GM18858 (cell line): ENCODE measurements at regions not wholly inside any gene's neighbourhood (a gene's known extent, or its start where the extent isn't known, plus 50 kb on each side); places are given as distances from the start of the nearest gene placed in this dataset.

ENCODE experiments used
- ATAC-seq: cut with Tn5 transposase; IDR thresholded peaks from one replicate; pipeline ENCODE4 v1.9.1; 2021; ENCODE audit not compliant: unreplicated experiment

- no peak for ATAC-seq
These were observed 75.4 kb upstream of the ARHGEF7 start for GRCh38 chr13:111039735-111040134.

DNA sequence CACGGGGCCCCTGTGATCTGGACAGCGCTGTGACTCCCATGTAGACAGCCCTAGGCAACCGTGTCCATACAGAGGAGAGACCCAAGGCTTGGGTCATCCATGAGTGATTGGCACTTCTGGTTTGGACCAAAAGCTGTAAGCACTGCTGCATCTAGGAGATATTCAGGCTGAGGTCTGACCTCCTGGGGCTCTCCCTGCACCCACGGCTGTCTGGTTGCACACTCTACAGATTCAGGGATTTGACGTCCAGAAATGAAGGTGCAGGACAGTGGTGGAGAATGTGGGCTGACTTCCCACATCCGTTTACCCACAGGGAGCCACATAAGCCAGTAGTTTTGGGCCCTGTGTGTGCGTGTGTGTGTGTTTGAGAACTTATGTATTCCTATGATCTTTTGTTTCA is 76.2 kb upstream of the ARHGEF7 start:
- ATAC-seq: no peak

- ATAC-seq: no peak
These were observed 77.2 kb upstream of the ARHGEF7 start for GRCh38 chr13:111037927-111038326.

- no peak for ATAC-seq
These were observed 78.4 kb upstream of the ARHGEF7 start for GRCh38 chr13:111036665-111037064.

GRCh38 chr13:111035861-111036260 is 79.2 kb upstream of the ARHGEF7 start:
- no peak for ATAC-seq

- no peak for ATAC-seq
These were observed 80.3 kb upstream of the ARHGEF7 start for GRCh38 chr13:111034811-111035210.

- ATAC-seq: no peak
These were observed 81.7 kb upstream of the ARHGEF7 start for GRCh38 chr13:111033172-111034130.

- ATAC-seq: no peak
These were observed 83.6 kb upstream of the ARHGEF7 start for GRCh38 chr13:111031531-111031961.

GRCh38 chr13:111029957-111030609 is 85.0 kb upstream of the ARHGEF7 start:
- ATAC-seq: no peak

GRCh38 chr13:111027458-111028439 is 87.4 kb upstream of the ARHGEF7 start:
- no peak for ATAC-seq

GRCh38 chr13:111025310-111025709 is 89.8 kb upstream of the ARHGEF7 start:
- no peak for ATAC-seq

- ATAC-seq: no peak
These were observed 92.2 kb upstream of the ARHGEF7 start for GRCh38 chr13:111022886-111023285.

- ATAC-seq: no peak
These were observed 92.9 kb upstream of the ARHGEF7 start for GRCh38 chr13:111022241-111022640.

- ATAC-seq: no peak
These were observed 93.8 kb upstream of the ARHGEF7 start for GRCh38 chr13:111021270-111021669.

- no peak for ATAC-seq
These were observed 94.6 kb upstream of the ARHGEF7 start for GRCh38 chr13:111020546-111020945.

DNA sequence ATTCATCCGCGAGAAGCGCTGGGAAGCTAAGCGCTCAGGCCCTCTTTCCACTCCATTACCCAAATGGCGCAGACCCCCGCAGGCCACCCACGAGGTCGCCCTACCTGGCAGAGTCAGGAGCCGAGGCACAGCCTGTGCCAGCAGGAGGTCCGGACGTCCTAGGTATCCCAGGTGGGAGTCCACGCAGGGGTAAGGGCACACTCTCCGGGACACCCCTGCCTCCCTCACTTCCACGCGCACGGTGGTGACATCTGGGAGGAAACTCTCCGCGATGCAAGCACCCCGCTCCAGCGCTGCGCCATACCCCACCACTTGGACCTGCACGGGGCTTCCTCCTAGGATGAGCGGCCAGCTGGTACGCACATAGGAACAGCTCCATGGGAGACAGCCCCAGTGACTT is 95.1 kb upstream of the ARHGEF7 start:
- no peak for ATAC-seq

DNA sequence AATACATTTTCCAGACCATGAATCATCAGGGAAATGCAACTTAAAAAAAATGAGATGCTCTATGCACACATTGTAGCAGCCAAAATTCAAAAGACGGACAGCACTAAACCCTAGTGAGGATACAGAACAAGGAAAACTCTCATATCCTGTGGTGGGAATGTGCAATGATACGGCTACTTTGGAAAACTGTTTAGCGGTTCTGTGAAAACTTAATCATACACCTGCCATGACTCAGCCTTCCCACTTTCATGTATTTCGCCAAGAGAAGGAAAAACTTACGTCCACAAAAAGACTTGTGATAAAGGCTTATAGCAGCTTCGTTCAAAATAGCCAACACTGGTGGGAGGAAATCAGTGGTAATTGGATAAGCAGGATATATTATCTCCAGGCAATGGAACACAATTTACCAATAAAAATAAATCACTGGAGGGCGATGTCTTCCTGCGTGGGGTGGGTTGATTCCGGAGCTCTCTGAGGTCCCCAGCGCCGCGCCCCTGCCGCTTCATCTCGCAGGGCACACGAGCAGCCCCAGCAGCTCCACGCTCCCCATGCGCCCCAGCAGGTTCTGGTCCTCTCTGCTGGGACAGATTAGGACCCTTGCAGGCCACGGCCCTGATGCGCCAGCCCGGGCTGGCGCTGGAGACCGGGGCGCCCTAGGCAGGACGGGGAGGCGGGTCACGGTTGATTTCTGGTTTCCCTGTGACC is 97.2 kb upstream of the ARHGEF7 start:
- ATAC-seq: no peak

GRCh38 chr13:111013196-111013595 is 98.3 kb upstream of the ANKRD10 start:
- no peak for ATAC-seq

DNA sequence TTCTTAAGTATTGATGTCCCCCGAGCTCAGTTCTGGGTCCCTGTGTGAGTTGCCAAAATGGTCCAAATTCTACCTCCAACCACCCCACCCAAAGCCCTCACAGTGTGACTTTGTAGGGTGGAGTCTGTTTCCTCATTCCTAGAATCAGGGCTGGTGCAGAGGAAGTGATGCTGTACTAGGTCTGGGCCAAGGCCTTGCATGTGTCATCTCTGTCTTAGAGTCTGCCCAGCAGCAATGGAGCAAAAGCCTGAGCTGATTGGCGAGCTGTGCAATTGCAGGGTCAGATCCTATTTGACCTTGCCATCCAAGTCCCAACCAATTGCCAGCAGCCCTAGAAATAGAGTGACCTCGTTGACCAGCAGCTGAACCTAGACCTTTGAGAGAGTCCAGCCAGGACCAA is 97.0 kb upstream of the ANKRD10 start:
- no peak for ATAC-seq

- no peak for ATAC-seq
These were observed 93.5 kb upstream of the ANKRD10 start for GRCh38 chr13:111008351-111008750.
